Retinal pigment epithelial cell (primary cell): ENCODE measurements at regions not wholly inside any gene's neighbourhood (a gene's known extent, or its start where the extent isn't known, plus 50 kb on each side); places are given as distances from the start of the nearest gene placed in this dataset.

Source experiments
- DNase-seq: peaks from one replicate; pipeline ENCODE4 v3.0.0-alpha.2; 2010; ENCODE audit warnings: low read depth
- H3K4me3 ChIP-seq: 2 replicates; pipeline ENCODE4 v1.5.1; 2011; ENCODE audit warnings: mild to moderate bottlenecking, low read length, control low read depth, moderate library complexity
- CTCF ChIP-seq: conservative IDR thresholded peaks from 2 replicates; pipeline ENCODE4 v1.5.1; 2011; ENCODE audit warnings: low read depth, low read length, control low read depth, inconsistent platforms

GRCh38 chr21:27366646-27367235 is 399.9 kb upstream of the ADAMTS5 start:
- no peak for TF ChIP-seq CTCF
- H3K4me3 ChIP-seq: no peak overlapping the region
- DNase-seq: no peak

GRCh38 chr21:27366036-27366435 is 399.1 kb upstream of the ADAMTS5 start:
- TF ChIP-seq CTCF: no peak
- no peak for DNase-seq
- no peak overlapping the region for H3K4me3 ChIP-seq

GRCh38 chr21:27365394-27365793 is 398.5 kb upstream of the ADAMTS5 start:
- TF ChIP-seq CTCF: no peak
- no peak overlapping the region for H3K4me3 ChIP-seq
- no peak for DNase-seq

GRCh38 chr21:27363719-27364477 is 397.0 kb upstream of the ADAMTS5 start:
- TF ChIP-seq CTCF: no peak
- no peak overlapping the region for H3K4me3 ChIP-seq
- DNase-seq: no peak

- no peak overlapping the region for H3K4me3 ChIP-seq
- TF ChIP-seq CTCF: no peak
- no peak for DNase-seq
Measured at GRCh38 chr21:27362249-27362648, 395.4 kb upstream of the ADAMTS5 start.

GRCh38 chr21:27359141-27359540 is 392.3 kb upstream of the ADAMTS5 start:
- TF ChIP-seq CTCF: no peak
- H3K4me3 ChIP-seq: no peak overlapping the region
- DNase-seq: no peak

- no peak overlapping the region for H3K4me3 ChIP-seq
- no peak for TF ChIP-seq CTCF
- DNase-seq: no peak
Measured at GRCh38 chr21:27352885-27353284, 386.0 kb upstream of the ADAMTS5 start.
